ENCODE measurements at regions not wholly inside any gene's neighbourhood (a gene's known extent, or its start where the extent isn't known, plus 50 kb on each side); places are given as distances from the start of the nearest gene placed in this dataset.

GRCh38 chr6:100181309-100181708 is 187.3 kb upstream of the MCHR2 start:
- TF ChIP-seq CTCF (conservative IDR thresholded peaks at IDR 0.05; ENCODE audit: low read depth, low read length), result no peak
- TF ChIP-seq EZH2 (IDR thresholded peaks at IDR 0.05; ENCODE audit: borderline replicate concordance, low read depth, low read length, poor library complexity, severe bottlenecking), result no peak

All from A673 (cell line).